Activated CD4-positive, alpha-beta T cell treated with anti-CD3 and anti-CD28 coated beads, Interleukin-2, amount 50 U/mL, for 4 hours (primary cell): ENCODE measurements at regions not wholly inside any gene's neighbourhood (a gene's known extent, or its start where the extent isn't known, plus 50 kb on each side); places are given as distances from the start of the nearest gene placed in this dataset.
"Not testable (repeated sequence)": the region's sequence is repeated elsewhere in the genome, so short reads cannot be mapped to it uniquely, and the experiment has no call there.

Experiments
- DNase-seq, 2 experiments: peaks; one replicate each; pipeline ENCODE4 v3.0.0-alpha.2; 2020

- DNase-seq = no peak
Measured at GRCh38 chr15:96053031-96053780, 277.3 kb upstream of the NR2F2 start.

GRCh38 chr15:96053781-96054428 lies 276.6 kb upstream of the NR2F2 start:
- DNase-seq = no peak

- DNase-seq = no peak
Measured at GRCh38 chr15:96054621-96055020, 275.9 kb upstream of the NR2F2 start.

DNA sequence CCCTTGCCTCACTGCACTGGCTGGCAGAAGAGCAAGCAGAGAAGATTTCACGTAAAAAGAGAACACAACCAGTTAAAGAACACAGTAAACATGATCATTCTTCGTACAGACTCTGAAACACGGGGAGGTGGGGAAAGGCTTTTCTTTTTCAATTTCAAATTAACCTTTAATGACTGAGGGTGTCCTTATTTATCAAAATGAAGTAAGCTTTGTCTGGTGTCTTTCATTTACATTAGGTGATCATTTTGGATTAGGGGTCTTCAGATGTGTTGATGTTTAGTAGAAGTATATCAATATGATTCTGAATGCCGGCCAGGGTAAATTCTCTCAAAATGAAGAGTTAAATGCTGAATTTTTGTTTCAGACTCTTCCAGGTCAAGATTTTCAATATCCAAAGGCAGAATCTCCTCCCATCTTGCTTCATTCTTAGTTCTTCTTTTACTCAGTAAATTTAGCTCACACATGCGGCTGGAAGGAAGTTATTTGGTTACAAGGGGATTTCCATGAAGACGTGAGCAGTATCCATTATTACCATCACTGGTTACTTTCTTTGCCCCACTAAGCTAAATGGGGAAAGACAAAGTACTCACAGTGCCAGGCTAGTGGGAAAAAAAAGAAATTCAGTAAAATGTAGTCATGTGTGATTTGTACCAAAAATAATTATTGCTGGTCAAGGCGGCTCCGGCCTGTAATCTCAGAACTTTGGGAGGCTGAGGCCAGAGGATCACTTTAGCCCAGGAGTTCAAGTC lies 272.2 kb upstream of the NR2F2 start:
- no peak for DNase-seq

- DNase-seq = not testable (repeated sequence)
Measured at GRCh38 chr15:96058852-96059103, 271.7 kb upstream of the NR2F2 start.

DNA sequence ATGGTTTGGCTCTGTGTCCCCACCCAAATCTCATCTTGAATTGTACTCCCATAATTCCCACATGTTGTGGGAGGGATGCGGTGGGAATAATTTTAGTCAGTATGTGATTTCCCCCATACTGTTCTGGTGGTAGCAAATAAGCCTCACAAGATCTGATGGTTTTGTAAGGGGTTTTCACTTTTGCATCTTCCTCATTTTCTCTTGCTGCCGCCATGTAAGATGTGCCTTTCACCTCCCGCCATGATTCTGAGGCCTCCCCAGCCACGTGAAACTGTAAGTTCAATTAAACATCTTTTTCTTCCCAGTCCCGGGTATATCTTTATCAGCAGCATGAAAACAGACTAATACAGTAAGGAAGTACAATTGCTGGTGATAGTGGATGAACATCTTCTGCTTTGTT lies 269.9 kb upstream of the NR2F2 start:
- not testable (repeated sequence) for DNase-seq

- DNase-seq = no peak
Measured at GRCh38 chr15:96064351-96064756, 266.1 kb upstream of the NR2F2 start.

GRCh38 chr15:96066126-96066525 lies 264.4 kb upstream of the NR2F2 start:
- no peak for DNase-seq

GRCh38 chr15:96066852-96067495 lies 263.5 kb upstream of the NR2F2 start:
- no peak for DNase-seq

GRCh38 chr15:96067677-96068076 lies 262.8 kb upstream of the NR2F2 start:
- DNase-seq = no peak

DNA sequence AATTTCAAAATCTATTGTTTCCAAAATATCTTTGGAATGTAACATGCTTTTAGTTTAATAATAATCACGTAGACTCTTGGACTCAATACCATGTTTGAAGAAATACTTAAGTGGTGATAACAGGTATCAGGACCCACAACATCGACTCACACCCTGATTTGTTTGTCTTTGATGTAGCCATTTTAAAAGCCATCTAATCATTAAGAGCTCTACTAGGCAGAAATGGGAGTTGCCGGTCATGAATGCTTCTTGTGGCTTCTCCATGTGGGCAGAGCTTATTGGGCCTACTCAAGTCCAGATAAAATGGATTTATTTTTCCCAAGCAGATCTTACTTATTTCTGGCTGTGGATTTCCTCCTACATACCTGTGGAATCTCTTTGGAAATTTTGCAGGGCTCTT lies 261.6 kb upstream of the NR2F2 start:
- DNase-seq = no peak

DNA sequence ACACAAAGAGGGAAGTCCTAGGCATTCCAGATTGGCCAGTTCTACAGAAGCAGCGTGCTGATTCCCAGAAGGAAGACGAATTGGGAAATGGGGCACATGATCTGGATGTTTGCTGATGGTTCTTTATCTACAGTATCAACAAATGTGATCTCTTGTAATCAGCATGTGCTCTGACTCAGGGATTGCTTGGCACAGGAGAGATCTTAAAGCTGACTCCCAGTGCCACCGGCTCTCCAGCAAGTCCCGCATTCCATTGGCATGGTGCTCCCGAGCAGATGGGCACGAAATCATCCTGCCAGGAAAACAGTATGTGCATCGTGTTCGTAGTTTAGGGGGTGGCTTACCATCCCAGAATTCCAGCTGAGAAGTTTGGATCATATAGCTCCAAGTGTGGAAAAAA lies 259.9 kb upstream of the NR2F2 start:
- DNase-seq = no peak

- DNase-seq = no peak
Measured at GRCh38 chr15:96072821-96073220, 257.7 kb upstream of the NR2F2 start.

DNA sequence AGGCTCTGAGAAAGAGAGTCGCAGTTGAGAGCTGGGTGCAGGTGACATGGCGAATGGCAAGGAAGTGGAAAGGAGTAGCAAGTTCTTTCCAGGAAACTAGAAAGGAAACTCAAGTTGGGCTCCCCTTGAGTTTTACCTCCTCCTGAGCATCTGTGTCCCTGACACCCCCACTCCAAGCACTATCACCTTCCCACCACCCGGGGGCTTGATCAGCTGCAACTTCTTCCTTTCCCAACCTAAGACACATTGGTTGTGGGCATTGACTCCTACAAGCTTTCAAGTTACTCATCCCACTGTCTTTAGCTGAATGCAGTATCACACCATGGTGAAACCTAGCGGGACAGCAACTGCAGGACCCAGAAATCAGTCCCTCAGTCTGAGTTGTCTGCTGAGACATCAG lies 256.6 kb upstream of the NR2F2 start:
- DNase-seq = no peak

DNA sequence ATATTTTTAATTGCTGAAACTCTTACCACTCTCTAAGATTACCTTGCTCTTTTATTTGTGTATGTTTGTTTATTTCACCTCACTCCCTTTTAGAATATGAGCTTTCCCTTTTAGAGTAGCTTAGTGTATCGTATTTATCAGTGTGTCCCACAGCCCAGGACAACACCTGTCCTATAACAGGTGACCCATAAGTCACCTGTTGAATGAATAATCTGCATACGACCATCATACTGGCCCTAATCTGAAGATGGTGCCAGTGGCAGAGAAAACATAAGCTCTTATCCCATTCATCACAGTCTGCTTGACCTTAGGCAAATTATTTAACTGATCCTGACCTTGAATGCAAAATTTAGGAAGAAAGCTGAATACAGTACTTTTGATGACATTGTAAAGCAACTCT lies 254.6 kb upstream of the NR2F2 start:
- no peak for DNase-seq

GRCh38 chr15:96076350-96076749 lies 254.2 kb upstream of the NR2F2 start:
- DNase-seq = no peak

DNA sequence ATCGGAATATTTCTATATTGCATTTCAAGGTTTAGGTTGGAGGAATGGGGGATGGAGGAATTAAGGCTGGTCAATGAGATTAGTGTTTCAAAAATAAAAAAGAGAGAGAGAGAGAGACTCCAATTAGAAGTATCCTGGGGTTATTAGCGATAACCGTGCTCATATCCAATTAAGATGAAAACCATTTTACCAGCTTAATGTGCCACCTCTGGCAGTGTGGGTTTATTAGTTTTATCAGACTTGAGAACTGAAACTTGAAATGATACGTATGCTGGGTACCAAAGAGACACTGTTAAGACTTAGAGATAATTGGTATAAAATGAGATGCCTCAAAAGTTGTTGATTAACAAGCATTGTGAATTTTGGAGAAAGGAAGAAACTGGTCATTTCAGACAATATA lies 251.5 kb upstream of the NR2F2 start:
- DNase-seq = no peak

GRCh38 chr15:96079882-96080281 lies 250.6 kb upstream of the NR2F2 start:
- DNase-seq = no peak

- DNase-seq = no peak
Measured at GRCh38 chr15:96086164-96086563, 244.3 kb upstream of the NR2F2 start.

- no peak for DNase-seq
Measured at GRCh38 chr15:96087180-96087884, 243.2 kb upstream of the NR2F2 start.

- no peak for DNase-seq
Measured at GRCh38 chr15:96088650-96089049, 241.8 kb upstream of the NR2F2 start.

GRCh38 chr15:96089405-96090058 lies 241.0 kb upstream of the NR2F2 start:
- no peak for DNase-seq

- DNase-seq = no peak
Measured at GRCh38 chr15:96092186-96092585, 238.3 kb upstream of the NR2F2 start.
